ENCODE measurements at regions not wholly inside any gene's neighbourhood (a gene's known extent, or its start where the extent isn't known, plus 50 kb on each side); places are given as distances from the start of the nearest gene placed in this dataset.

DNA sequence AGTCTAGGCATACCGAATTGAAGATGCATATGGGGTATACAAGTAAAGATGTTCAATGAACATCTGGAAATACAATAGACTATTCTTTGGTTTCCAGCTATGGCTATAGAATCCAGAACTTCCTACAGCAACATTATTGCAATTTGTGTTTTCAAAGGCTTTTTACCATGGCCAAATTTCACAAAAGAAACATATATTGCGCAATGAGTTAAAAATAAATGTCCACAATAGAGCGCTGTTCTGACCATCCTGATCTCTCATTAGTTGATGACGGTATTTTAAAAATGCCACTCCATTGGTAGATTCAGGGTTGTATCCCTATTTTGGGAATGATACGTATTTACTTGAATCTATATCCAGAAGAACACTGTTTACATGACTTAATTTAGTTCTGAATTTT lies 139.2 kb downstream of the LINC00632 start:
- no peak for DNase-seq (ENCODE audit: low read depth)

DNA sequence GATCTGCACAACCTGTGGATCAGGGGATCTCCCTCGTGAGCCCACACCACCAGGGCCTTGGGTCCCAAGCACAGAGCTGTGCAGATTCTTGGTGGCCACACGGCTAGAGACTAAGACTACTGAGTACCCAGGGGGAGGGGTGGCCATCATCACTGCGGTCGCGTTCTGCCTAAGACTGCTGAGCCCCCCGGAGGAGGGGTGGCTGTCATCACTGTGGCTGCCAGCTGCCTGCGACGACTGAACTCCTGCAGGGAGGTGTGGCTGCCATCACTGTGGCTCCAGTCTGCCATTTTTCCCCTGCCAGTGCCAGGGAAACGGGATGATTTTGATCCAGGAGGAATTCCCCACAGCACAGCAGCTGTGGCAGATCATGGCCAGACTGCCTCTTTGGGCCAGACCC lies 141.7 kb upstream of the SPANXB1 start:
- no peak for DNase-seq (ENCODE audit: low read depth)

DNA sequence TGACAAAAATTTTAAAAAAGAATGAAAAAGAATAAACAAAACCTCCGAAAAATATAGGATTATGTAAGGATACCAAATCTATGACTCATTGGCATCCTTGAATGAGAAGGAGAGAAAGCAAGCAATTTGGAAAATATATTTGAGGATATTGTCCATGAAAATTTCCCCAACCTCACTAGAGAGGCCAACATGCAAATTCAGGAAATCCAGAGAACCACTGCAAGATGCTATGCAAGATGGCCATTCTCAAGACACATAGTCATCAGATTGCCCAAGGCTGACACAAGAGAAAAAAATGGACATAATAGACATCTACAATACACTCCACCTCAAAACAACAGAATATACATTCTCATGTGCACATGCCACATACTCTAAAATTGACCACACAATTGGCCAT lies 135.9 kb upstream of the SPANXB1 start:
- peak; percentile 16 for DNase-seq (ENCODE audit: low read depth)

DNA sequence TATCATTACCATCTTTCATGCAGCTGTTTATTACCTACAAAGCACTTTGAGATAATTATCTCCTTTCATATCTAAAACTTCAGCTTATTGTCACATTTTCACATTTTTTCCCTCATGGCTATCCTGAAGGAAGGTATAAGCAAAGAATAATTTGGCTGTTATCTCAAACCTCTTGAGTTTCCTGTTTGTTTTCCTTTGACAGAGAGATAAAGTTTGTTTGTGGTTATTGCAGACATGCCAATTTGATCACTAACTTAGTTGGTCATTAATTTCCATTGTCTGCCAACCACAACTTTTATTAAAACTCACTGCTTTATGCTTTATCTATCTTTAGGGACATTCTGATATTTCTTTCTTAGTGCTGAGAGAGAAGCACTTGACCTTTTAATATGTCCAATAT lies 89.8 kb upstream of the SPANXB1 start:
- DNase-seq (ENCODE audit: low read depth): no peak

DNA sequence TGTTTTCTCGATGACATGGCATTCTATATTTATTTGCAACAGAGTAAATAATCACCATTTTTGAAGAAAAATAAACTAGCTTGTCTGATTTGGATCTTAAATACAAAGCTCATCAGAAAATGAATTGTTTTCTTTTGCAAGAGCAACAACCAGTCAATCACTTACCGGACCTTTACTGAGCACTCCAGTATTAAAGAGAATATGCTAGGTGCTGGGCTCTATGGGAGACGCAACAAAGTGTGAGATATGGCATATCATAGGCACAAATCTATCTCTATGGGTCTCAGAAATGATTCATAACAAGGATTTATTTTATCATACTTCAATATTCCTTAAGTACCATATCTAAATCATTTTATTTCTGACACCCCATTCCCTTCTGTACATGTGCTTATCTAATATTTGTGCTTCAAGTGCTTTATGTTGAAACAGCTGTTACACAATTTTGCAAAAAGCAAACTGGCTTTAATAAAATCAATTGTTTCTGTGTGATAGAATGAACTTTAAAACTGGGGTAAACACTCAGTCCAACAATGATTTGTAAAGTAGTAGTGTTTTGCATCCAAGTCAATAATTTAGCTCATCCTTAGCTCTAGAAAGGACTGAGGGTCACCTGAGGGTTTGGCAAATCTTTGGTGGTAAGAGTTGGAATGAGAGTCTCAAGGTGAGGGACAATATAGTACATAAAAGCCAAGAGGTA lies 88.4 kb upstream of the SPANXB1 start:
- DNase-seq (ENCODE audit: low read depth): no peak

DNA sequence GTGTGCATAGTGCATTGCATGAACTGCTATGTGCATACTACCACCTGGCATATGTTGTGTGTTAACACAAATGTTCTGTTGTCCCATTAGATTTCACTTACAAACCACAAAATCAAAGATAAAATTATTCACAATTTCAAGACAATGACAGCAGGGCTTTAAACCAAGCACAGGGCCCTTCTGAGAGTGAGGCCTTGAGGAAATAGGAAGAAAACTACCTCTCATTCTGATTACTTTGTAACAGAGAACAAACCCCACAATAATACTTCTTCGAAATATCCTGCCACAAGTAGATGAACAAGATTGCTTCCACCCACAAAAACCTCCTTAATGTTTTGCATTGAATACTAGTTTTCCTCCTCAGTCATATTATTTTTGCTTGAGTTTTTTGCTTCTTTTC lies 85.5 kb upstream of the SPANXB1 start:
- DNase-seq (ENCODE audit: low read depth): no peak

DNA sequence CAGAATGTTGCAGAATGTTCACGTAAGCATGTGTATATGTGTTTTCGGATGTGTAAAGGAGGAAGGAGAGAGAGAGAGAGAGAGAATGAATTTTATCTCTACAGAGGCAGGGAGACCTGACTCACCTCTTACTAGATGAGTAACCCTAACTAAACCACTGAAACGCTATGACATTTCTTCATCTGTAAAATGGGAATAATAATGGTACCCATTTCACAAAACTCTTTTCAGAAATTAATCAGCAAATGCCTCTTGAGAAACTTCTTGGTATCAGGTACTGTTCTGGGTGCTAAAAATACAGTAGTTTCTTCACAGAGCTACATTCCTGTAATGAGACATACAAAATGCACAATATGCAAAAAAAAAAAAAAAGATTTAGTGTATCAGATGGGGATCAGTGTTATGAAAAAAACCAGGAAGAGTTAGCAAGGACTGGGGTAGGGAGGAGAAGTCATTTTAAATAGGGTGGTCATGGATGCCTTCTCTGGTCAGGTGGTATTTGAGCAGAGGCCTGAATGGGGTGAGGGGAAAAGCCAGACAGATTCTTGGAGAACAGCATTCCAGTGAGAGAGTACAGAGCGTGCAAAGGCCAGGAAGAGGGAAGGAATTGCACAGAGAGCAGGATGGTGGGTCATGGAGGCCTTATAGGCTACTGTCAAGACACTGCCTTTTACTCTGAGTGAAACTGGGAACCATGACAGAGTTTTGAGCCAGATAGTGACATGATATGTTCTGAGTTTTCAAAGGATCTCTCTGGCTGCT lies 84.9 kb upstream of the SPANXB1 start:
- no peak for DNase-seq (ENCODE audit: low read depth)

DNA sequence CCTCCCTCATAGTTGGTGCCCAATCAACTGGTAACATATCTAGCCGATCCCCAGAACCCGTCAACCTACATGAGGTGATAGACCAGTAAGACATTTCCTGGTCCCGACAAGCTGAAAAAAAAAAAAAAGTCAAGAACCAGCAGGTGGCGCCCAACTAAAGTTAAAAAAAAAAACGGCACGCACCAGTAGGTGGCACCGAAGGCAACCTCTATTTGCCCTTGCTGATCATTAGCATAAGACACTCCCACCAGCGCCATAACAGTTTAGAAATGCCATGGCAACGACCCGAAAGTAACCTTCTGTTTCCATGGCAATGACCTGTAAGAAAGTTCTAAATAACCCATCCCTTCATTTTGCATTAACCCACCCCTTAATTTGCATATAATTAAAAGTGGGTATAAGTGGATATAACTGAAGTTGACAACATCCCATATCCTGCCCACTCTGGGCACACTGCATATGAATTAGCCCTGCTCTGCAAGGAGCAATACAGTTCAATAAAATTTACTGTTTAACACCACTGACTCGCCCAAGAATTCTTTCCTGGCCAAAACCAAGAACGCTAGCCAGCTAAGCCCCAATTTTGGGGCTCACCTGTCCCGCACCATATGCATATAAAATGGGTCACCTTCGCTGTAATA lies 83.9 kb upstream of the SPANXB1 start:
- peak; percentile 54 for DNase-seq (ENCODE audit: low read depth)

DNA sequence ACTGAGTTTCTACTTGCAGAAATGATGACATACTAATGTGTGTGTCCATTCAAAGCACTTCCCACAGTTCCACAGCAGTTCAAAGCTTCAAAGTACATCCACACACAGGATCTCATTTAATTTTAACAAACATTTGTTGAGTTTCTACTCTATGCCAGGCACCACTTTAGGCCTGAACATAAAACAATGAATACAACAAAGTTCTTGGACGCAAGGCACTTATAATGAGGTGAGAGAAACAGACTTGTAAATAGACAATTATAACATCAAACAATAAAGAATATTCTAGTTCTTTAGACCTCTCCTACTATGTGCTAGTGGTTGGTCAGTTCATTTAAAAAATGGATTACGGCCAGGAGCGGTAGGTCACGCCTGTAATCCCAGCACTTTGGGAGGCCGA lies 82.0 kb upstream of the SPANXB1 start:
- DNase-seq (ENCODE audit: low read depth): no peak

DNA sequence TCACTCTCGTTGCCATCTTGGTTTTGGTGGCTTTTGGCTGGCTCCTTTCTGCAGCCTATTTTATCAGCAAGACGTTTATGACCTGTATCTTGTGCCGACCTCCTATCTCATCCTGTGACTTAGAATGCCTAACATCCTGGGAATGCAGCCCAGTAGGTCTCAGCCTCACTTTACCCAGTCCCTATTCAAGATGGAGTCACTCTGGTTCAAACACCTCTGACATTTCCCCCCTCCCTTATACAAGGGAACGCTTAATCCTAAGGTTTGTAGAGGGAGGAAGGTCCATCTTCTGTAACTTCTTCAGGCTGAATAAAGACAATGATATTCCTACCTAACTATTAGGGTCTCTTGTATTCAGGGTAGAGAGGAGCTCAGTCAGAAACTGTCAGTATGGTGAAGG lies 79.3 kb upstream of the SPANXB1 start:
- no peak for DNase-seq (ENCODE audit: low read depth)

DNA sequence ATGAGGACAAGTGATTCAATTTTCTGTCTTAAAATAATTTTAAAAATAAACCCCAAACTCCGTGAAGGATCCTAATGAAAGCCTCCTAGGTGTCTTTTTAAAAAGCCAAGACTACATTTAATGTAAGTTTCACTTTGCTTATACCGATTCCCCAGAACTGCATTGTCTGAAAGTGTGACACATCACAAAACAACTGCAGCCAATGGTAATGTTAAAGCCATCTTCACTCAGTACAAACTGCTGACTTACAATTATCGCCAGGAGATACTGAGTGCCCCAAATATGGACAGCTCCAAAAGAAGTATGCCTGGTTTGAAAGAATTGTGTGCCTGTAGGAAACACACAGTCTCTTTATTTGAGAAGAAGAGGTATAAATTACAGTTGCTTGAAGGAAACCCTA lies 73.7 kb upstream of the SPANXB1 start:
- DNase-seq (ENCODE audit: low read depth): no peak

DNA sequence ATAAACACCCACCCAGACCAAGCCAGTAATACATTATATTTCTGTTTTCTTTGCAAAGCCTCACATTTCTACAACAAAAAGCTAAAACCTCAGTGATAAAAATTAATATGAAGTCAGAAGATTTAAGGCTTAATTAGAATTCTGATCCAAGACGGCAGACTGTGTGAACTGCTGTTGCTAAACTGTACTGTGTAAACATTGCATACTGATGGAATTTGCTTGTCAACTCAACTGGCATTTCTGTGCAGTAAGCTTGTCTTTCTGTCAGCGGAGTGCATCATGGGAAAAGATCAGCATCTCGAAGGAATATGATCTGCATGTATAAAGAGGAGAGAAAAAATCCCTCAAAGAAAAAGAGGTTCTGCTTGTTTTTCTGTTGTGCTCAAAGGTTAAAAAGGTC lies 69.4 kb upstream of the SPANXB1 start:
- DNase-seq (ENCODE audit: low read depth): peak; percentile 4

DNA sequence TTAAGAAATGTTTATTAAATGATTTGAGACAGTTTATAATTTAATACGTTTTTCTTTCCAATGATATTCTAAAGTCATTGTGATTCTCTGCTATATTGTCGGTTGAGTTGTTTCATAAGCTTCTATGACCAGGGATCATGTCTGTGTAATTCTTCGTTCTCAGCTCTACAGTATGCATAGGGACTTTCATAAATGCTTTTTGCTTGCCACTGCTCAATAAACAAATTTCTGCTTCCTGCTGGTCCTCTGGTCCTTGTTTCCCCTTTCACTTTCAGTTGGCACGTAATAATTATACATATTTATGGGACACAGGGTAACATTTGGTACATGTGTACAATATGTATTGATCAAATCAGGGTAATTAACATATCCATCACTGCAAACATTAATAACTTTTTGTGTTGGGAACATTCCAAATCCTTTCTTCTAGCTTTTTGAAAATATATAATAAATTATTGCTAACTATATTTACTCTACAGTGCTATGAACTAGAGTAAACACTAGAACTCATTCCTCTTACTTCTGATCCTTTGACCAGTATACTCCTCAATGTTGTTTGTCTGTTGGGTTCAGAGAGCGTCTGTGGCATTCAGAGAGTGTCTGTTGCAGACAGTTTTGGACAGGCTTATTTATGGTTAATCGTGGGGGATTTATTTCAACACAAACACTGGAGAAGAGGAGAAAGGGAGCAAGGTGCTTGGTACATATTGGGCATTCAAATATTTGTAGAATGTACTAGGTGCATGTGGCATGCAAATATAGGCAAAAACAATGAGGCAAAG lies 68.3 kb upstream of the SPANXB1 start:
- DNase-seq (ENCODE audit: low read depth): no peak

DNA sequence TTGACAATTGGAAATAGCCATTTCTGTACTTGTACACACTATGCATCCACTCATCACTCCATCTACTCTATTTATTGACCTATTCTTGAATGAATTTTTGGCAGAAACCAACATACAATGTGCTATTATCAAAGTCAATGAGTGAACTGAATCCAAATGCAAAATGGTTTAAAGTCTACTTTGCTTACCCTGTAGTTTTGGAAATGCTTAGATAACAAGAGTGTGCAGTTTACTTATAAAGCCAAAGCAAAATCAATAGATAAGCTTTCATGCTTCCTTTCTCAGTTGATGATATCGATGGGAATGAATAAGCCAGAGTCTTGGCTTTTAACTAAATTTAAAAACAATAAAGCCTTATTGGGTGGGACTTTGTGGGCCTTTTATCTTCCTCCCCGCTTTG lies 58.9 kb upstream of the SPANXB1 start:
- DNase-seq (ENCODE audit: low read depth): no peak

DNA sequence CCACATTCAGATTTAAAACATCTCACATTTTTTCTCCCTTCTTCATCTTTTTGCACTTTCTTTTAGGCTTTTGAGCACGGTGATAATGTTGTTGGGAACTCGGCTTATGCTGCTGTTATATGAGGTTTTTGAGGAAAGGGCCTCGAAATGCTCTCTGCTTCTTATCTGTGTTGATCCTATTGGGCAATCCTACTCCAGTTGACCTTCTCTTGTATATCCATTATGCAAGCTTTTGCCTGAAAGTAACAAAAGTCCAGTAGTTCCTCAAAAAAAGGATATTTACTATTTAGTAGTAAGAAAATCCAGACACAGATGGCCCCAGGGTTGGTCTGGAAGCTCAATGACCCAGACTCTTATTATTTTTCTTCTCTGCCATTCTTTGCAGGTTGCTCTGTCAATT lies 57.7 kb upstream of the SPANXB1 start:
- no peak for DNase-seq (ENCODE audit: low read depth)

DNA sequence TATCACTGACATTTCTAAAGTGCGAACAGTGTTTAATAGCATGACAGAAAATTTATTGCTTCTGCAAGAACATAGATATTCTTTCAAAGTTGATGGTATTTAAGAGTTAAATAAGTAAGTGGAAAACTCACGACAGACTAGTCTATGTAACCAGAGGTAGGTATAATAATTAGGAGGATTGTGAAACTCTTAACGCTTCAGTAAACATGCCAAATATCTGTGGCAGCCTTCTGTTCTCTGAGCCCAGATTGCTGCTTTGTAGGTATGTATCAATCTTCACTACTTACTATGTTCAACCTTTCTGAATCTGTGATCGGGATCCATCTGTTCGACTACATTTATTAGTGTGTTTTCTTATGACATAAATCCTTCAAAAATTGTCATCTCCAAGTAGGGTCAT lies 53.6 kb upstream of the SPANXB1 start:
- DNase-seq (ENCODE audit: low read depth): no peak

DNA sequence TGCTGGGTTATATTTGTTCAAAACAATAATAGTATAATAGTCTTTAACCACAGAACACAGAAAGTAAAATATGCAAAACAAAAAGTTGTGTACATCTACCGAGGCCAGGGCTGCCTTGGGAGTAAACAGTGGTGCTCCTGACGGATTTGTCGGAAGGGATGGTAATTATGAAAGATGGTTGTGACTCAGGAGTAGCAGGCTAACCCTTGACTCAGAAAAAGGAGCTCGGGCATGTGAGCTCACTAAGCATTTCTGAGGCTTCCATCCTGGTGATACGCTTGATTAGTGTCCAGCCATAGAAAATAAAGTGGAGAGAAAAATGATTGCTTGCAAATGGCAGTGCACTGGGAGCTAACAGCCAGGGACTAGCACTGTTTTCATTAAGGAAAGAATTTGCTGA lies 53.2 kb upstream of the SPANXB1 start:
- no peak for DNase-seq (ENCODE audit: low read depth)

All from EH (cell line).